OCI-LY7 (cell line): ENCODE measurements at regions not wholly inside any gene's neighbourhood (a gene's known extent, or its start where the extent isn't known, plus 50 kb on each side); places are given as distances from the start of the nearest gene placed in this dataset.

Experiments
- BruUV-seq: library from RNA; stranded (reverse); fragments of 400-500 nt; replicated peaks from 2 replicates; lab custom pipeline; 2021; lab: Mats Ljungman, UMichigan
- CTCF ChIA-PET: fragments of 300-600 bp; sonication (Branson Sonifier 250); formaldehyde crosslinking; loops from one replicate; lab custom pipeline; 2022; ENCODE audit warnings: antibody characterized with exemption; ENCODE audit not compliant: unreplicated experiment; lab: Charles Lee
- POLR2A ChIA-PET: fragments of 300-600 bp; sonication (Branson Sonifier 250); formaldehyde crosslinking; loops from one replicate; lab custom pipeline; 2022; ENCODE audit warnings: antibody characterized with exemption; lab: Charles Lee
- DNase-seq: peaks from one replicate; pipeline ENCODE4 v3.0.0-alpha.2; 2015; ENCODE audit warnings: low spot score
- H2AFZ ChIP-seq: fragments of 200-600 bp; sonication (generic), shearing (Covaris generic); 2 replicates; pipeline ENCODE4 v1.6.1; 2014; ENCODE audit warnings: mild to moderate bottlenecking, antibody characterized with exemption, low read length, moderate library complexity
- H3K27ac ChIP-seq: fragments of 200-600 bp; sonication (generic); 2 replicates; pipeline ENCODE4 v1.5.1; 2014; ENCODE audit warnings: mixed run types, low read depth, mild to moderate bottlenecking, moderate library complexity, low read length, inconsistent platforms; ENCODE audit not compliant: poor library complexity, severe bottlenecking
- H3K36me3 ChIP-seq: fragments of 200-600 bp; sonication (generic); 2 replicates; pipeline ENCODE4 v1.6.1; 2014; ENCODE audit warnings: mild to moderate bottlenecking, antibody characterized with exemption, low read length, moderate library complexity, mixed read lengths; ENCODE audit not compliant: insufficient read depth
- H3K4me1 ChIP-seq: fragments of 200-600 bp; sonication (generic); 2 replicates; pipeline ENCODE4 v1.5.1; 2014; ENCODE audit warnings: mild to moderate bottlenecking, low read length; ENCODE audit not compliant: insufficient read depth, poor library complexity, severe bottlenecking
- H3K4me2 ChIP-seq: fragments of 200-600 bp; sonication (generic); 2 replicates; pipeline ENCODE4 v1.6.1; 2014; ENCODE audit warnings: mild to moderate bottlenecking, low read length
- H3K4me3 ChIP-seq: fragments of 200-600 bp; sonication (generic); 2 replicates; pipeline ENCODE4 v1.5.1; 2014; ENCODE audit warnings: mild to moderate bottlenecking, low read depth, low read length; ENCODE audit not compliant: poor library complexity, severe bottlenecking
- H3K79me2 ChIP-seq: fragments of 200-600 bp; sonication (generic); 2 replicates; pipeline ENCODE4 v1.6.1; 2016; ENCODE audit warnings: low read depth, mild to moderate bottlenecking, low read length, moderate library complexity, mixed read lengths; ENCODE audit not compliant: insufficient read depth
- H3K9me2 ChIP-seq: fragments of 200-600 bp; sonication (generic); 2 replicates; pipeline ENCODE4 v1.6.1; 2016; ENCODE audit warnings: mild to moderate bottlenecking, low read length, mixed read lengths; ENCODE audit not compliant: insufficient read depth
- H3K9me3 ChIP-seq: fragments of 200-600 bp; sonication (generic); 2 replicates; pipeline ENCODE4 v1.6.1; 2014; ENCODE audit warnings: mild to moderate bottlenecking, mixed run types, low read length, mixed read lengths
- H4K20me1 ChIP-seq: fragments of 200-600 bp; sonication (generic); 2 replicates; pipeline ENCODE4 v1.6.1; 2014; ENCODE audit warnings: mild to moderate bottlenecking, antibody characterized with exemption, low read length, moderate library complexity, mixed read lengths; ENCODE audit not compliant: insufficient read depth
- CTCF ChIP-seq: fragments of 200-600 bp; sonication (generic); conservative IDR thresholded peaks from 2 replicates; pipeline ENCODE4 v1.5.1; 2014; ENCODE audit warnings: mild to moderate bottlenecking, antibody characterized with exemption, low read length, moderate library complexity, mixed read lengths
- EZH2phosphoT487 ChIP-seq: fragments of 200-600 bp; sonication (generic); IDR thresholded peaks from 2 replicates; pipeline ENCODE4 v1.6.1; 2018; ENCODE audit warnings: low read depth, borderline replicate concordance, mild to moderate bottlenecking, mixed run types, antibody characterized with exemption, low read length, moderate library complexity, mixed read lengths
- intact Hi-C: fragments of 100-400 bp; cut with micrococcal nuclease; formaldehyde crosslinking; loops from one replicate; pipeline ENCODE4 v1.10.0; 2022; ENCODE audit not compliant: unreplicated experiment

GRCh38 chr16:9153502-9153864 is 62.0 kb downstream of the HAPSTR1 start:
- H3K4me2 ChIP-seq, result no peak overlapping the region
- POLR2A ChIA-PET, result no interaction called here
- no peak for DNase-seq
- H3K4me1 ChIP-seq, result peaks cover 36% of the 10 kb centered on the region
- no peaks in the 10 kb centered on the region for H3K9me2 ChIP-seq
- BruUV-seq, result no TSS peak
- no peaks in the 10 kb centered on the region for H4K20me1 ChIP-seq
- H2AFZ ChIP-seq, result no peak overlapping the region
- H3K4me3 ChIP-seq, result no peak overlapping the region
- no peaks in the 10 kb centered on the region for H3K79me2 ChIP-seq
- CTCF ChIA-PET, result no interaction called here
- no peak for TF ChIP-seq CTCF
- TF ChIP-seq EZH2phosphoT487, result no peak
- intact Hi-C loops, result no loop called here
- no peaks in the 10 kb centered on the region for H3K9me3 ChIP-seq
- no peaks in the 10 kb centered on the region for H3K36me3 ChIP-seq
- H3K27ac ChIP-seq, result no peak overlapping the region

GRCh38 chr16:9154567-9155410 is 63.3 kb downstream of the HAPSTR1 start:
- Histone ChIP-seq H3K4me3 (no peak overlapping the region), H3K9me3 (no peaks in the 10 kb centered on the region), H3K79me2 (no peaks in the 10 kb centered on the region), H3K9me2 (no peaks in the 10 kb centered on the region), H4K20me1 (no peaks in the 10 kb centered on the region), H3K4me1 (peaks cover 23% of the 10 kb centered on the region), H3K36me3 (no peaks in the 10 kb centered on the region), H2AFZ (no peak overlapping the region), H3K27ac (no peak overlapping the region), H3K4me2 (no peak overlapping the region)
- ChIA-PET POLR2A (no interaction called here), CTCF (no interaction called here)
- no TSS peak for BruUV-seq
- TF ChIP-seq CTCF, result no peak
- intact Hi-C loops, result no loop called here
- no peak for DNase-seq

GRCh38 chr16:9155871-9156270 is 64.4 kb downstream of the HAPSTR1 start:
- Histone ChIP-seq H4K20me1 (no peaks in the 10 kb centered on the region), H2AFZ (no peak overlapping the region), H3K4me2 (no peak overlapping the region), H3K79me2 (no peaks in the 10 kb centered on the region), H3K36me3 (no peaks in the 10 kb centered on the region), H3K9me3 (no peaks in the 10 kb centered on the region), H3K4me1 (peaks cover 13% of the 10 kb centered on the region), H3K9me2 (no peaks in the 10 kb centered on the region), H3K27ac (no peak overlapping the region), H3K4me3 (no peak overlapping the region)
- POLR2A ChIA-PET, result interaction anchor here (0.6 kb wide), 1 partner anchor 448 kb away, joined by 3 read pairs; no protein-coding TSS in a partner anchor
- no TSS peak for BruUV-seq
- no peak for TF ChIP-seq CTCF
- CTCF ChIA-PET, result no interaction called here
- no peak for DNase-seq
- intact Hi-C loops, result no loop called here
